ENCODE measurements at regions not wholly inside any gene's neighbourhood (a gene's known extent, or its start where the extent isn't known, plus 50 kb on each side); places are given as distances from the start of the nearest gene placed in this dataset.
"Not testable (repeated sequence)": the region's sequence is repeated elsewhere in the genome, so short reads cannot be mapped to it uniquely, and the experiment has no call there.

GRCh38 chr16:23013484-23013883 is 135.8 kb downstream of the USP31 start:
- no peak for DNase-seq

GRCh38 chr16:23009075-23009474 is 140.2 kb downstream of the USP31 start:
- no peak for DNase-seq

GRCh38 chr16:23008041-23008440 is 141.2 kb downstream of the USP31 start:
- no peak for DNase-seq

GRCh38 chr16:23006380-23006779 is 142.9 kb downstream of the USP31 start:
- peak; percentile 6 for DNase-seq

GRCh38 chr16:23005951-23006350 is 143.3 kb downstream of the USP31 start:
- no peak for DNase-seq

- no peak for DNase-seq
Observed at GRCh38 chr16:22989598-22989997, 159.7 kb downstream of the USP31 start.

- no peak for DNase-seq
Observed at GRCh38 chr16:22983614-22984013, 165.6 kb downstream of the USP31 start.

GRCh38 chr16:22980514-22980913 is 166.6 kb downstream of the HS3ST2 start:
- not testable (repeated sequence) for DNase-seq

GRCh38 chr16:22979038-22979437 is 165.1 kb downstream of the HS3ST2 start:
- DNase-seq, result no peak

GRCh38 chr16:22977294-22977697 is 163.3 kb downstream of the HS3ST2 start:
- no peak for DNase-seq

- no peak for DNase-seq
Observed at GRCh38 chr16:22973522-22973921, 159.6 kb downstream of the HS3ST2 start.

- DNase-seq, result no peak
Observed at GRCh38 chr16:22971346-22971924, 157.5 kb downstream of the HS3ST2 start.

GRCh38 chr16:22970209-22970865 is 156.4 kb downstream of the HS3ST2 start:
- DNase-seq, result no peak

GRCh38 chr16:22969567-22969966 is 155.6 kb downstream of the HS3ST2 start:
- no peak for DNase-seq

GRCh38 chr16:22968931-22969330 is 155.0 kb downstream of the HS3ST2 start:
- DNase-seq, result no peak

GRCh38 chr16:22967521-22968095 is 153.6 kb downstream of the HS3ST2 start:
- no peak for DNase-seq
